ENCODE measurements at regions not wholly inside any gene's neighbourhood (a gene's known extent, or its start where the extent isn't known, plus 50 kb on each side); places are given as distances from the start of the nearest gene placed in this dataset.
"Not testable (repeated sequence)": the region's sequence is repeated elsewhere in the genome, so short reads cannot be mapped to it uniquely, and the experiment has no call there.

GRCh38 chr4:60923075-60923474, 277.1 kb upstream of the ADGRL3 start:
- no peak for DNase-seq

GRCh38 chr4:60926624-60927023, 273.5 kb upstream of the ADGRL3 start:
- no peak for DNase-seq

GRCh38 chr4:60930866-60931265, 269.3 kb upstream of the ADGRL3 start:
- no peak for DNase-seq

GRCh38 chr4:60934566-60935295, 265.4 kb upstream of the ADGRL3 start:
- no peak for DNase-seq

GRCh38 chr4:60938181-60938580, 261.9 kb upstream of the ADGRL3 start:
- no peak for DNase-seq

- DNase-seq, result no peak
These were observed 261.5 kb upstream of the ADGRL3 start for GRCh38 chr4:60938621-60939020.

- DNase-seq, result no peak
These were observed 256.1 kb upstream of the ADGRL3 start for GRCh38 chr4:60944060-60944459.

- no peak for DNase-seq
These were observed 254.5 kb upstream of the ADGRL3 start for GRCh38 chr4:60945641-60946040.

- DNase-seq, result no peak
These were observed 252.1 kb upstream of the ADGRL3 start for GRCh38 chr4:60948008-60948407.

GRCh38 chr4:60952921-60953320, 247.2 kb upstream of the ADGRL3 start:
- no peak for DNase-seq

- DNase-seq, result no peak
These were observed 246.3 kb upstream of the ADGRL3 start for GRCh38 chr4:60953826-60954225.

GRCh38 chr4:60962286-60962685, 237.8 kb upstream of the ADGRL3 start:
- DNase-seq, result no peak

- DNase-seq, result no peak
These were observed 218.6 kb upstream of the ADGRL3 start for GRCh38 chr4:60981534-60981933.

GRCh38 chr4:60989141-60989540, 211.0 kb upstream of the ADGRL3 start:
- no peak for DNase-seq

GRCh38 chr4:60992037-60992436, 208.1 kb upstream of the ADGRL3 start:
- no peak for DNase-seq

- DNase-seq, result no peak
These were observed 196.8 kb upstream of the ADGRL3 start for GRCh38 chr4:61003301-61003700.

GRCh38 chr4:61004651-61005170, 195.4 kb upstream of the ADGRL3 start:
- no peak for DNase-seq

- no peak for DNase-seq
These were observed 189.1 kb upstream of the ADGRL3 start for GRCh38 chr4:61011051-61011450.

- DNase-seq, result not testable (repeated sequence)
These were observed 188.2 kb upstream of the ADGRL3 start for GRCh38 chr4:61011936-61012335.

GRCh38 chr4:61024610-61025009, 175.5 kb upstream of the ADGRL3 start:
- no peak for DNase-seq

GRCh38 chr4:61027939-61028338, 172.2 kb upstream of the ADGRL3 start:
- DNase-seq, result no peak

- no peak for DNase-seq
These were observed 163.9 kb upstream of the ADGRL3 start for GRCh38 chr4:61036071-61036684.

- no peak for DNase-seq
These were observed 158.6 kb upstream of the ADGRL3 start for GRCh38 chr4:61041527-61041926.

- DNase-seq, result no peak
These were observed 155.3 kb upstream of the ADGRL3 start for GRCh38 chr4:61044837-61045236.

Measured in dermis blood vessel endothelial cell (primary cell).